Transverse colon (tissue), 4 donors: ENCODE measurements at regions not wholly inside any gene's neighbourhood (a gene's known extent, or its start where the extent isn't known, plus 50 kb on each side); places are given as distances from the start of the nearest gene placed in this dataset.

Source experiments
- EP300 ChIP-seq: sonication (generic); formaldehyde crosslinking; IDR thresholded peaks from one replicate; pipeline ENCODE4 v1.6.1; 2017; ENCODE audit warnings: antibody characterized with exemption, low read depth
- POLR2AphosphoS5 ChIP-seq, 3 donors: sonication (generic); formaldehyde crosslinking; IDR thresholded peaks; one replicate each; pipeline ENCODE4 v1.6.1; 2016; ENCODE audit warnings: antibody characterized with exemption in 3 of 3
- TF ChIP-seq, protein P1 (sequence below), 5 experiments: fragments of 200-600 bp in 3 of 5; fragments of 450-650 bp in 2 of 5; sonication (generic) in 3 of 5; IDR thresholded peaks; 1 replicate in 2 of 5; 2 replicates in 3 of 5; pipeline ENCODE4 v1.5.1; 2016 to 2017; ENCODE audit warnings: antibody characterized with exemption in 5 of 5, inconsistent platforms in 3 of 5, mild to moderate bottlenecking in 2 of 5, moderate library complexity in 1 of 5

DNA sequence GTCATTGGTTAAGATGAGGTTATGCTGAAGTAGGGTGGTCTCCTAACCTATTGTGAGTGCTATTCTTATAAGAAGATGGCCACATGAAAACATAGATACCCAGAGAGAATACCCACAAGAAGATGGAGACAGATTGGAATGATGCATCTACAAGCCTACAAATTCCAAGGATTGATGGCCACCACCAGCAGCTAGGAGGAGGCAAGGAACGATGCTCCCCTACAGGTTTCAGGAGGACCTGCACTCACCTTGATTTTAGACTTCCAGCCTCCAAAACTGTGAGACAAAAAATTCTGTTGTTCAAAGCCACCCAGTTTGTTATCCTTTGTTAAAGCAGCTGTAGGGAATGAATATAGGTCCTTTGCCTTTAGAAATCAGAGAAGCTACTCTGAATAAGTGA, 227.4 kb downstream of the NEDD1 start:
- TF ChIP-seq, protein P1, sequence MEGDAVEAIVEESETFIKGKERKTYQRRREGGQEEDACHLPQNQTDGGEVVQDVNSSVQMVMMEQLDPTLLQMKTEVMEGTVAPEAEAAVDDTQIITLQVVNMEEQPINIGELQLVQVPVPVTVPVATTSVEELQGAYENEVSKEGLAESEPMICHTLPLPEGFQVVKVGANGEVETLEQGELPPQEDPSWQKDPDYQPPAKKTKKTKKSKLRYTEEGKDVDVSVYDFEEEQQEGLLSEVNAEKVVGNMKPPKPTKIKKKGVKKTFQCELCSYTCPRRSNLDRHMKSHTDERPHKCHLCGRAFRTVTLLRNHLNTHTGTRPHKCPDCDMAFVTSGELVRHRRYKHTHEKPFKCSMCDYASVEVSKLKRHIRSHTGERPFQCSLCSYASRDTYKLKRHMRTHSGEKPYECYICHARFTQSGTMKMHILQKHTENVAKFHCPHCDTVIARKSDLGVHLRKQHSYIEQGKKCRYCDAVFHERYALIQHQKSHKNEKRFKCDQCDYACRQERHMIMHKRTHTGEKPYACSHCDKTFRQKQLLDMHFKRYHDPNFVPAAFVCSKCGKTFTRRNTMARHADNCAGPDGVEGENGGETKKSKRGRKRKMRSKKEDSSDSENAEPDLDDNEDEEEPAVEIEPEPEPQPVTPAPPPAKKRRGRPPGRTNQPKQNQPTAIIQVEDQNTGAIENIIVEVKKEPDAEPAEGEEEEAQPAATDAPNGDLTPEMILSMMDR (IDR thresholded peaks at IDR 0.05): no peak
- TF ChIP-seq POLR2AphosphoS5 (IDR thresholded peaks at IDR 0.05) (no peak), EP300 (no peak)
